SK-N-MC (cell line): ENCODE measurements at regions not wholly inside any gene's neighbourhood (a gene's known extent, or its start where the extent isn't known, plus 50 kb on each side); places are given as distances from the start of the nearest gene placed in this dataset.

ENCODE experiments used
- DNase-seq: peaks from one replicate; pipeline ENCODE4 v3.0.0-alpha.2; 2011; ENCODE audit warnings: low read depth, low spot score
- H3K27ac ChIP-seq: fragments of 200-600 bp; sonication (generic); 2 replicates; pipeline ENCODE4 v1.5.1; 2016; ENCODE audit warnings: mixed run types
- H3K36me3 ChIP-seq: fragments of 200-600 bp; sonication (generic); 2 replicates; pipeline ENCODE4 v1.6.1; 2017; ENCODE audit warnings: antibody characterized with exemption, low read length, mixed read lengths; ENCODE audit not compliant: insufficient read depth
- H3K4me3 ChIP-seq: fragments of 200-600 bp; sonication (generic); 2 replicates; pipeline ENCODE4 v1.5.1; 2016
- H3K9ac ChIP-seq: fragments of 200-600 bp; sonication (generic); 2 replicates; pipeline ENCODE4 v1.8.0; 2017; ENCODE audit warnings: mixed run types, mixed read lengths; ENCODE audit not compliant: insufficient read length
- H3K9me3 ChIP-seq: fragments of 200-600 bp; sonication (generic); 2 replicates; pipeline ENCODE4 v1.6.1; 2017; ENCODE audit warnings: low read depth, mild to moderate bottlenecking, antibody characterized with exemption, low read length, moderate library complexity, mixed read lengths
- EZH2 ChIP-seq: fragments of 200-600 bp; sonication (generic); IDR thresholded peaks from one replicate; pipeline ENCODE4 v1.6.1; 2017; ENCODE audit warnings: antibody characterized with exemption
- FOXP2 ChIP-seq: optimal IDR thresholded peaks from 2 replicates; pipeline ENCODE3; 2011; ENCODE audit warnings: mild to moderate bottlenecking, moderate library complexity; ENCODE audit not compliant: insufficient read depth; ENCODE audit errors: extremely low read length, control extremely low read depth
- POLR2AphosphoS5 ChIP-seq: IDR thresholded peaks from 2 replicates; pipeline ENCODE4 v1.6.1; 2012; ENCODE audit warnings: mild to moderate bottlenecking, low read depth, low read length, borderline replicate concordance

DNA sequence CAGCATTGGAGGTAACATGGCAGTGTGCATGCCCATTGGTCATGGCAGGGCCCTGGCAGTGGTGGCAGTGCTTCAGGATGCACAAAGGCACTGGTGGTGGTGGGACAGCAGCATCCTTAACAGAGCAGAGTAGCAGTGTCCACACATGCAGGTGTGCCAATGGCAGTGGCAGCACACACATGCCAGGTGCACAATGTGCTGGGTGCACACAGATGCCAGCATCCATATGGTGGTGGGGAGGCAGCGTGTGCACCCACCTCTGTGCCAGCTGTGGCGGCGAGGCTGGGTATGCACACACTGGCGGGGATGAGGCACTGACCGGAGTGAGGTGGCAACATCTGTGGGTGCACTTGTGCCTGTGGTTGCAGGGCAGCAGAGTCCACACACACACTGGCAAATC, 150.6 kb downstream of the SI start:
- DNase-seq = no peak
- no peak overlapping the region for H3K4me3 ChIP-seq

DNA sequence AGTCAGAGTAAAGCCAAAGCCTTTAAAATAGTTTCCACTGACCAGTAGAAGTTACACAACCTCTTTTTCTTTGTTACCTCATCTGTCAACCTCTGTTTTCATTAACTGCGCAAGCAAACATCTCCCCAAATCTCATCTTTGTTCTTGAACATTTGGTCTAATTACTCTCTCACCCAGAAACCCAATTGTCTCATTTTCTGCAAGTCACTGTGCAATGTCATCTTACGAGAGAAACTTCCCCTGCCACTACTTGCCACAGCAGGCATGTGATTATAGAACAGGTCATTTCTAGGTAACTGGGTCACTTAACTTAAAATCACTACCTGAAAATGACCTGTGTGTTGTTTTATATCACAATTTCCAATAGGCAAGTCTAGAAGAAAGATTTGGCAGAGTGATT, 159.4 kb downstream of the SI start:
- no peak for TF ChIP-seq POLR2AphosphoS5
- TF ChIP-seq FOXP2 = no peak
- no peak for TF ChIP-seq EZH2
- no peak for DNase-seq
- Histone ChIP-seq H3K9ac (no peak overlapping the region), H3K27ac (no peak overlapping the region), H3K9me3 (no peaks in the 10 kb centered on the region), H3K36me3 (no peaks in the 10 kb centered on the region), H3K4me3 (no peak overlapping the region)

More for the DNA sequence above, 150.6 kb downstream of the SI start:
- Histone ChIP-seq H3K36me3 (no peaks in the 10 kb centered on the region), H3K9me3 (no peaks in the 10 kb centered on the region), H3K9ac (no peak overlapping the region), H3K27ac (no peak overlapping the region)
- TF ChIP-seq POLR2AphosphoS5 = no peak
- TF ChIP-seq FOXP2 = no peak
- no peak for TF ChIP-seq EZH2

DNA sequence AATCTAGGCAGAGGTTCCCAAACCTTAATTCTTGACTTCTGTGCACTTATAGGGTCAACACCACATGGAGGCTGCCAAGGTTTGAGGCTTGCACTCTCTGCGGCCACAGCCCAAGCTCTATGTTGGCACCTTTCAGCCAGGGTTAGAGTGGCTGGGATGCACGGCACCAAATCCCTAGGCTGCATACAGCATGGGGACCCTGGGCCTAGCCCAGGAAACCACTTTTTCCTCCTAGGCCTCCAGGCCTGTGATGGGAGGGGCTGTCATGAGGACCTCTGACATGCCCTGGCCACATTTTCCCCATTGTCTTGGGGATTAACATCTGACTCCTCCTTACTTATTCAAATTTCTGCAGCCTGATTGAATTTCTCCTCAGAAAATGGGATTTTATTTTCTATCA, 165.4 kb downstream of the SI start:
- H3K27ac ChIP-seq = no peak overlapping the region
- TF ChIP-seq POLR2AphosphoS5 = no peak
- TF ChIP-seq FOXP2 = no peak
- no peak for TF ChIP-seq EZH2
- no peak overlapping the region for H3K4me3 ChIP-seq
- no peaks in the 10 kb centered on the region for H3K36me3 ChIP-seq
- DNase-seq = no peak
- no peak overlapping the region for H3K9ac ChIP-seq
- H3K9me3 ChIP-seq = no peaks in the 10 kb centered on the region

DNA sequence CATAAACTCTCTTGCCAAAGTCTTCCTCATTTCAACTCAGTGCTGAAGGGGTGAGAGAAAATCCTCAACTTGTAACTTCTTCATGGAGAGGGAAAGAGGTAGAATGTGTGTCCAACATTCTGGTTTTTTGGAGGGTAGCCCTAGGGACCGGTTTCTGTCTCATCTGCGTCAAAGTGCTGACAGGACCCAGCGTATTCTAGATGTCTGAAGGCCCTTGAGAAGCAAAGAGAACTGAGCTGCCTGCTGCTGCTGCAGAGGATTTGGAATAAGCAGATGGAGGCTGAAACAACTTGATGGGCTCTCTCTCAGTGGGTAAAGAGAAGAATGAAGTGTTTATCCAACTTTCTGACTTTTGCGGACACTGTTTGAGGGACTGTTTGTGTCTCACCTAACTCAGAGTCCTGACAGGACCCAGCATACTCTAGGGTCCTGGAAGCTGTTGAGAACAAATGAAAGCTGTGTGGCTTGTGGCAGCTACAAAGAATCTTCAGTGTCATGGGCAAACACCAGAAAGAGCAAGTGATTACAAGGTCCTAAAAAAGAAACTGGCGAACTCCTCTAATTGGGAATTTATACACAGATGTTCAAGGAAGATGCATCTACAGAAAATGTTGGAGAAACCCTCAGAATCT, 174.4 kb downstream of the SI start:
- Histone ChIP-seq H3K36me3 (no peaks in the 10 kb centered on the region), H3K27ac (no peak overlapping the region), H3K9ac (no peak overlapping the region), H3K9me3 (no peaks in the 10 kb centered on the region), H3K4me3 (no peak overlapping the region)
- DNase-seq = no peak
- no peak for TF ChIP-seq FOXP2

DNA sequence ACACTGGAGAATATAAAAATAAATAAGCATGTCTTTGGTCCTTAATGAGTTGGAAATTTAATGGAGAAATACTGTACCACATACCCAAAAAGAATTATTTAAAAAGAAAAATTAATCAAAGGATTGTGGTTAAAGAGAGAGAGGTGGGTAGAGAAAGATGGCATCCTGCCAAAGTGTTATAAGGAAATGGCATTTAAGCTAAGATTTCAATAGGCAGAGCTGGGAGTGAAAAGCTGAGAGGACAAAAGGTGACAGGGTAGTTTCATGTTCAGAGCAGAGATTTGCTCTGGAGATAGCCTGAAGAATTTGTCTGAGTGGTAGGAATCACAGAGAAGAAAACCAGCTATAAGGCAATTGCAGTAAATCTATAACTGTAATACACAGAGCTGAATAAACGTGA, 181.0 kb downstream of the SI start:
- H3K4me3 ChIP-seq = no peak overlapping the region
- H3K9me3 ChIP-seq = no peaks in the 10 kb centered on the region
- peak; percentile 51 for DNase-seq
- 0 out of 2 replicates have a peak overlapping the region, but pooled peaks have one; percentile 3 for H3K27ac ChIP-seq
- H3K36me3 ChIP-seq = no peaks in the 10 kb centered on the region
- no peak overlapping the region for H3K9ac ChIP-seq
- no peak for TF ChIP-seq FOXP2
- TF ChIP-seq EZH2 = no peak
- no peak; the same call in 1 of the 2 replicates for TF ChIP-seq POLR2AphosphoS5

DNA sequence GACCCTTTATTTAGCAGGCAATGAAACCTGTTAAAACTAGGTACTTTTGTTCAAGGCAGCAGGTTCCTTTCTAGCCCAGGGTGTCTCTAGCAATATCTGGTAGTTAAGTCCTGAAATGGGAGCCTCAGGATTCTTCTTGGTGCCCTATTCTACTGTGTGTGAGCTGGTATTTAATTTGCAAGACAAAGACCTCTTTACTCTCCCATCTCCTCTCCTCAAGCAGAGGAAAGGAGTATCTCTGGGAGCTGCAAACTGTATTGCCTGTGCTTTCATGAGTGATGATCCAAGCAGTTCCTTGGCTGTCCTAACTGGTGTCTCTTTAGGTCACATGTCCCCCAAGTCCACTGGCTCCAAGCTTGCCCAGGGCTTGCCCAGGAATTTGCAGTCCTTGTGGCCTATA, 188.2 kb downstream of the SI start:
- no peak for DNase-seq
- TF ChIP-seq EZH2 (no peak), POLR2AphosphoS5 (no peak)
- Histone ChIP-seq H3K4me3 (no peak overlapping the region), H3K9me3 (no peaks in the 10 kb centered on the region), H3K27ac (no peak overlapping the region), H3K36me3 (no peaks in the 10 kb centered on the region), H3K9ac (no peak overlapping the region)

DNA sequence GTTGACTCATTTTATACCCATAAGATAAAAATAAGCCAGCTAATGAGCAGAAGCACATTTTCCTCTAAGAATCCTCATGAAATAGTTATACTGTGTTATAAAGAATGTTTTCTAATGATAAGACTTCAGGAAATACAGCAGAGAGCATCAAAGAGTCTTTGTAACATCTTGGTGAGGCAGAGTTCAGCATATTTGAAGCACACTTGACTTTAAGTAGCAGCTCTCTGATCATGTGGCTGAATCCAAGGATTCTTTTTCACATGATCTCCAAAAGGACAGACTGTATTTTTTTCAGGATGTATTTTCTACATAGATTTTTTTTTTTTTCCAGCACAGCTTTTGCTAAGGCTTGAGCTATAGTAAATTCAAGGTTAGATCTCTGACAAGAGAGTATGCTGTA, 195.1 kb downstream of the SI start:
- H3K36me3 ChIP-seq = no peaks in the 10 kb centered on the region
- no peak for DNase-seq
- no peak overlapping the region for H3K9ac ChIP-seq
- H3K4me3 ChIP-seq = no peak overlapping the region
- no peak for TF ChIP-seq POLR2AphosphoS5
- no peaks in the 10 kb centered on the region for H3K9me3 ChIP-seq
- no peak overlapping the region for H3K27ac ChIP-seq

DNA sequence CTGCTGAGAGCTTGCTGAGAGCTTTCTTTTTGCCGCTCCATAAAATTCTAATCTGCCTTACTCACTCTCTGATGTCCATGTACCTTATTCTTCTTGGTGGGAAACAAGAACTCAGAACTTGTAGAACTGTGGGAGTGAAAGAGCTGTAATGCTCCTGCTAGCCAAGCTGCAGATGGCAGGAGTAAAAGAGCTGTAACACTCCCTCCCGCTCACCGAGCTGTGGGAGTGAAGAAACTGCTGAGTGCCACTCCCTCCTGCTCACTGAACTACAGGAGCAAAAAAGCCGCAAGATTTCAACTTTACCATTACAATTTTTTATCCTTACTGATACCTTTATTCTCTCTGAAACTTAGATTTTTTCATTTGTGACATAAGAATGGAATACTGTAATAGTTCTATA, 199.1 kb downstream of the SI start:
- H3K4me3 ChIP-seq = no peak overlapping the region
- no peak for DNase-seq

DNA sequence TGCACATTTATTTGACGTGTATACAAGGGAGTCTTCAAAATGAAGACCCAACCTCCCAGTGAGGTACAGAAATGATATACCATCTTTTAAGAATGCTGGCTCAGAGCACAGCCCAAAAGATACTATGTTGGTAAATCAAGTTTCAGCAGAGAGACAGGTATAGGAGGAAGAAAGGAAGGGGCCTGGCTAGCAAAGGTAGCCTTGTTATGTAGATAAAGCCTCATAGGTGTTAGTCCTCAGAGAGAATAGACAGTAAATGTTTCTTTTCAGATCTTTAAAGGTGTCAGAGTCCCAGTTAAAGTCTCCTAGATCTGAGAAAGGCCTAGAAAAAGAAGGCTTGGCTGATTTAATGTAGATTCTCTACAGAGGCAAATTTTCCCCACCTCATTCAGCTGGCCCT, 213.8 kb downstream of the SI start:
- DNase-seq = no peak
- no peak overlapping the region for H3K4me3 ChIP-seq

More for the DNA sequence above, 199.1 kb downstream of the SI start:
- H3K27ac ChIP-seq = no peak overlapping the region
- no peak overlapping the region for H3K9ac ChIP-seq
- no peaks in the 10 kb centered on the region for H3K9me3 ChIP-seq
- H3K36me3 ChIP-seq = no peaks in the 10 kb centered on the region
- TF ChIP-seq POLR2AphosphoS5 (no peak), FOXP2 (no peak), EZH2 (no peak)

More for the DNA sequence above, 213.8 kb downstream of the SI start:
- Histone ChIP-seq H3K9me3 (no peaks in the 10 kb centered on the region), H3K9ac (no peak overlapping the region), H3K27ac (no peak overlapping the region), H3K36me3 (no peaks in the 10 kb centered on the region)
- no peak for TF ChIP-seq FOXP2
- no peak for TF ChIP-seq POLR2AphosphoS5
- TF ChIP-seq EZH2 = no peak
